ENCODE measurements at regions not wholly inside any gene's neighbourhood (a gene's known extent, or its start where the extent isn't known, plus 50 kb on each side); places are given as distances from the start of the nearest gene placed in this dataset.

DNA sequence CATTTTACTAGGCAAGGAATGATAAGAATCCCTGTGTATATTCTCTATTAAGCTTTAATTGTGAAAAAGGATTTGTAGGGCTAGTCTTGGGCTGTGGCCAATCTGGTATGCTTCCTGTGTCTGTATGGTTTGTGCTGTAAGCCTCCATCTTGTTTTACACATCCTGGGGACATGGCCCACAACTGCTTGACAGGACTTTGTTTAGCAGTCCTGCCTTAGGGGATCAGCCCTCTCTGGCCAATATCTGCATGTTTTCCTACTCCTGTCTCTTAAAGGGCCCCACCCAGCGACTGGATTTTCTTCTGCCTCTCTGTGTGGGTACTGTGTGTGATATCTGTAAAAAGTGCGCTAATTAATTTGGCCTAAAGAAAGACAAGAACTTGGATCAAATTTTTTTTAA, 813.2 kb downstream of the PLA2G4A start:
- TF ChIP-seq, protein P1, sequence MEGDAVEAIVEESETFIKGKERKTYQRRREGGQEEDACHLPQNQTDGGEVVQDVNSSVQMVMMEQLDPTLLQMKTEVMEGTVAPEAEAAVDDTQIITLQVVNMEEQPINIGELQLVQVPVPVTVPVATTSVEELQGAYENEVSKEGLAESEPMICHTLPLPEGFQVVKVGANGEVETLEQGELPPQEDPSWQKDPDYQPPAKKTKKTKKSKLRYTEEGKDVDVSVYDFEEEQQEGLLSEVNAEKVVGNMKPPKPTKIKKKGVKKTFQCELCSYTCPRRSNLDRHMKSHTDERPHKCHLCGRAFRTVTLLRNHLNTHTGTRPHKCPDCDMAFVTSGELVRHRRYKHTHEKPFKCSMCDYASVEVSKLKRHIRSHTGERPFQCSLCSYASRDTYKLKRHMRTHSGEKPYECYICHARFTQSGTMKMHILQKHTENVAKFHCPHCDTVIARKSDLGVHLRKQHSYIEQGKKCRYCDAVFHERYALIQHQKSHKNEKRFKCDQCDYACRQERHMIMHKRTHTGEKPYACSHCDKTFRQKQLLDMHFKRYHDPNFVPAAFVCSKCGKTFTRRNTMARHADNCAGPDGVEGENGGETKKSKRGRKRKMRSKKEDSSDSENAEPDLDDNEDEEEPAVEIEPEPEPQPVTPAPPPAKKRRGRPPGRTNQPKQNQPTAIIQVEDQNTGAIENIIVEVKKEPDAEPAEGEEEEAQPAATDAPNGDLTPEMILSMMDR (IDR thresholded peaks at IDR 0.05): no peak
- TF ChIP-seq POLR2A (IDR thresholded peaks at IDR 0.05): no peak

All from sigmoid colon (tissue), 3 donors.